ENCODE measurements at regions not wholly inside any gene's neighbourhood (a gene's known extent, or its start where the extent isn't known, plus 50 kb on each side); places are given as distances from the start of the nearest gene placed in this dataset.
"Not testable (repeated sequence)": the region's sequence is repeated elsewhere in the genome, so short reads cannot be mapped to it uniquely, and the experiment has no call there.

DNA sequence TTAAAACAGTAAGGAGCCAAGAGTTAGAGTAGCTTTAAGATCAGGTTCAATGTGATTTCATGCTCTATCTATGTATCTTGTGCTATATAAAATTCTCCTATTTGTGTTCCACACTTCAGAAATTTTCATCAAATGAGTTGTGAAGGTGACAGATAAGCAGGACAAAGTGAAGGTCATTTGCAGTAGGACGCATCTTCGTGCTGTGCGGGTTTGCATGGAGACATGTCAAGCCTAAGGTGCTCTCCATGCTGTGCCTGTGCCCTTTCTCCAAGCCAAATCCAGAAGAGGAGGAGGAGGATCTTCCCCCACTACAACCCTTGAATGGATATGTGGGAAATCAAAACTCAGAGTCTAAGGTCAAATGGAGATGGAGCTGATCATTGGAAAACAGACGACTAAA is 147.3 kb upstream of the NEDD9 start:
- DNase-seq (ENCODE audit: extremely low spot score): no peak
- TF ChIP-seq, protein P1, sequence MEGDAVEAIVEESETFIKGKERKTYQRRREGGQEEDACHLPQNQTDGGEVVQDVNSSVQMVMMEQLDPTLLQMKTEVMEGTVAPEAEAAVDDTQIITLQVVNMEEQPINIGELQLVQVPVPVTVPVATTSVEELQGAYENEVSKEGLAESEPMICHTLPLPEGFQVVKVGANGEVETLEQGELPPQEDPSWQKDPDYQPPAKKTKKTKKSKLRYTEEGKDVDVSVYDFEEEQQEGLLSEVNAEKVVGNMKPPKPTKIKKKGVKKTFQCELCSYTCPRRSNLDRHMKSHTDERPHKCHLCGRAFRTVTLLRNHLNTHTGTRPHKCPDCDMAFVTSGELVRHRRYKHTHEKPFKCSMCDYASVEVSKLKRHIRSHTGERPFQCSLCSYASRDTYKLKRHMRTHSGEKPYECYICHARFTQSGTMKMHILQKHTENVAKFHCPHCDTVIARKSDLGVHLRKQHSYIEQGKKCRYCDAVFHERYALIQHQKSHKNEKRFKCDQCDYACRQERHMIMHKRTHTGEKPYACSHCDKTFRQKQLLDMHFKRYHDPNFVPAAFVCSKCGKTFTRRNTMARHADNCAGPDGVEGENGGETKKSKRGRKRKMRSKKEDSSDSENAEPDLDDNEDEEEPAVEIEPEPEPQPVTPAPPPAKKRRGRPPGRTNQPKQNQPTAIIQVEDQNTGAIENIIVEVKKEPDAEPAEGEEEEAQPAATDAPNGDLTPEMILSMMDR (IDR thresholded peaks at IDR 0.05; ENCODE audit: control extremely low read depth, extremely low read depth, low read depth, missing control alignments): no peak
- CTCF ChIA-PET: interaction anchor here (1.0 to 7.7 kb wide), 9 partner anchors 12 to 237 kb away, joined by 3 to 48 read pairs (median 4); no protein-coding TSS in a partner anchor
- POLR2A ChIA-PET: interaction anchor here (1.0 to 1.1 kb wide), 2 partner anchors 14 to 147 kb away, joined by 3 read pairs; partner anchors contain the start of gene NEDD9

DNA sequence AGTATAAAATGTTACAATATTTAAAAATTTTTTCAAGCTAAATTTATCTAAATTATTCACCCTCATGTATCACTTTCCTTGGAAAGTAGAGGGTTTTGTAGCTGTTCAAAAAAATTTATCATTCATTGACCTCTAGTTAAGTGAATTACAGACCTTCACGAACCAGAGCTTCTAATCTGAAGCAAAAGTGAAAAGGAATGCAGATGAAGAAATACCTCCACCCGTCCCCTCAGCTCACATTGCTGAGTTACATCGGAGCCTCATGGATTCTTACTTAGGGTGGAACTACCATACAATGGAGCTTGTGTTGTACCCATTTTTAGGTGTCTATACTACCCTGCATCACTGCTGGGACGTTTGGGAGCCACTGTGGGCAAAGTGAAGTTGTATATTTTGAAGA is 146.2 kb upstream of the NEDD9 start:
- ChIA-PET POLR2A (no interaction called here), CTCF (interaction anchor here (1.1 to 7.7 kb wide), 6 partner anchors 11 to 236 kb away, joined by 3 to 48 read pairs (median 5); no protein-coding TSS in a partner anchor)
- DNase-seq (ENCODE audit: extremely low spot score): no peak
- TF ChIP-seq, protein P1 (IDR thresholded peaks at IDR 0.05; ENCODE audit: control extremely low read depth, extremely low read depth, low read depth, missing control alignments): no peak

DNA sequence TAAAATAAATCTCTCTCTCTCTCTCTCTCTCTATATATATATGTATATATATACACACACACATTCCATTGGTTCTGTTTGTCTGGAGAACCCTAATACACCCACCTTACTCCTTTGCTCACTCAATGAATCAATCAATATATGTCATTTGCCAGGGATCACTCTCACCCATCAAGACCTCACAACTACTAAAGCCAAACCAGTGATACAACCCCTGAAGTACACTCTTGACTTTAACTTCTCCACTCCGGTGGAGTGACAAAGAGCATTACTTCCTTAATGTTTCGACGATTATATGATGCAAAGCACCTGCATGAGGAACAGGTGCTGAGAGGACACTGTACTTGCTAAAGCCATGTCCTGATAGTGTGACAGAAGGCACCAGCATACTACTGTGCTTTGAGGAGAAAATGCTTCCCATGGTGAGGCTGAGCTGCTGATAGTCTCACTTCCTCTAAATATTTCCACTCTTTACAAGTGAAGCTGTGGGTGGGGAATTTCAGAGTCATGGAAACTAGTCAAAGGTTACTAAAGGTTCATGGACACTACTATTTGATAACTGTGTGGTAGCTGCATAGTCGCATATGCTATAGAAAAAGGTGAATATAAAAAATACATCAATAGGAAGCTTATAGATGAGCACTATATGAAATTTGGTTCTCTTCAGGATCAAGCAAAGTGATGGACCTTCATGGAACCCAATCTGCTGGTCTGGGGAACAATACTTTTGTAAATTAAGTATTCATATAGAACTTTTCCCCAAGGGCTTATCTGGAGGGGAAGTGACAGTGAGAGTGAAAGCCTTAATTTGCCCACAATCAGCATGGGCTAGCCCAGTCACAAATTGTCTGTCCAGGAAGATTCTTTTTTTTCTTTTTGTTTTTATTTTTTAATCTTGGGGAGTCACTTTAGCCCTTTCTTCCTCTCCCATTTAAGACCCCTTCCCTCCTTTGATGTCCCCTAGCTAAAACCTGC is 141.9 kb upstream of the NEDD9 start:
- DNase-seq (ENCODE audit: extremely low spot score): peak; percentile 63
- TF ChIP-seq, protein P1 (IDR thresholded peaks at IDR 0.05; ENCODE audit: control extremely low read depth, extremely low read depth, low read depth, missing control alignments): no peak
- ChIA-PET POLR2A (no interaction called here), CTCF (interaction anchor here (1.2 to 2.0 kb wide), 3 partner anchors 9 to 122 kb away, joined by 4 to 10 read pairs (median 5); no protein-coding TSS in a partner anchor)

DNA sequence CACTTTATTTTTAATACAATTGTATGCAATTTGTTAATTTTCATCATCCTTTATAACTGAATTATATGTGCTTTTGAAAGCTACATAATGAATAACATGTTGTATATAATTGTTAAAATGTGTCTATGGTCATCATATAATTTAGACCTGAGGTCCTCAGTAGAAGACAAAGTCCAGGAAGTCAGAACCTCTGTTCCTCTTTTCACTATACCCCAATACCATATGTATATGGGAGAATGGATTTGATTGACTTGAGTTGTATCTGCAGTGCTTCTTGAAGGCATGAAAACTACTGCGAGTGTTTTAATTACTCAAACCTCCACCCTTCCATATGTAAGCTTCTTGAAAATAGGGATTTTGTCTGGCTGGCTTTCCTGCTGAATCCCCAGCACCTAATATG is 140.7 kb upstream of the NEDD9 start:
- TF ChIP-seq, protein P1 (IDR thresholded peaks at IDR 0.05; ENCODE audit: control extremely low read depth, extremely low read depth, low read depth, missing control alignments): no peak
- DNase-seq (ENCODE audit: extremely low spot score): no peak
- POLR2A ChIA-PET: no interaction called here
- CTCF ChIA-PET: interaction anchor here (0.9 to 2.0 kb wide), 3 partner anchors 8 to 123 kb away, joined by 3 to 10 read pairs (median 5); no protein-coding TSS in a partner anchor

DNA sequence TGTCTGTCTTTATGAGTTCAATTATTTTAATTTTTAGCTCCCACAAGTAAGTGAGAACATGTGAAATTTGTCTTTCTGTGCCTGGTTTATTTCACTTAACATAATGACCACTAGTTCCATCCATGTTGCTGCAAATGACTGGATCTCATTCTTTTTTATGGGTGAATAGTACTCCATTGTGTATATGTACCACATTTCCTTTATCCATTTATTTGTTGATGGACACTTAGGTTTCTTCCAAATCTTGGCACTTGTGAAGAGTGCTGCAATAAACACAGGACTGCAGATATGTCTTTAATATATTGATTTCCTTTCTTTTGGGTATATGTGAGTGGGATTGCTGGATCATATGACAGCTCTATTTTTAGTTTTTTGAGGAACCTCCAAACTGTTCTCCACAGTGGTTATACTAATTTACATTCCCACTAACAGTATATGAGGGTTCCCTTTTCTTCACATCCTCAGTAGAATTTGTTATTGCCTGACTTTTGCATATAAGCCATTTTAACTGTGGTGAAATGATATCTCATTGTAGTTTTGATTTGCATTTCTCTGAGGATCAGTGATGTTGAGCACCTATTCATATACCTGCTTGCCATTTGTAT is 139.8 kb upstream of the NEDD9 start:
- POLR2A ChIA-PET; DNase-seq (ENCODE audit: extremely low spot score): not testable (repeated sequence)
- CTCF ChIA-PET: interaction anchor here (0.9 to 2.5 kb wide), 4 partner anchors 9 to 124 kb away, joined by 3 to 8 read pairs (median 6); no protein-coding TSS in a partner anchor

DNA sequence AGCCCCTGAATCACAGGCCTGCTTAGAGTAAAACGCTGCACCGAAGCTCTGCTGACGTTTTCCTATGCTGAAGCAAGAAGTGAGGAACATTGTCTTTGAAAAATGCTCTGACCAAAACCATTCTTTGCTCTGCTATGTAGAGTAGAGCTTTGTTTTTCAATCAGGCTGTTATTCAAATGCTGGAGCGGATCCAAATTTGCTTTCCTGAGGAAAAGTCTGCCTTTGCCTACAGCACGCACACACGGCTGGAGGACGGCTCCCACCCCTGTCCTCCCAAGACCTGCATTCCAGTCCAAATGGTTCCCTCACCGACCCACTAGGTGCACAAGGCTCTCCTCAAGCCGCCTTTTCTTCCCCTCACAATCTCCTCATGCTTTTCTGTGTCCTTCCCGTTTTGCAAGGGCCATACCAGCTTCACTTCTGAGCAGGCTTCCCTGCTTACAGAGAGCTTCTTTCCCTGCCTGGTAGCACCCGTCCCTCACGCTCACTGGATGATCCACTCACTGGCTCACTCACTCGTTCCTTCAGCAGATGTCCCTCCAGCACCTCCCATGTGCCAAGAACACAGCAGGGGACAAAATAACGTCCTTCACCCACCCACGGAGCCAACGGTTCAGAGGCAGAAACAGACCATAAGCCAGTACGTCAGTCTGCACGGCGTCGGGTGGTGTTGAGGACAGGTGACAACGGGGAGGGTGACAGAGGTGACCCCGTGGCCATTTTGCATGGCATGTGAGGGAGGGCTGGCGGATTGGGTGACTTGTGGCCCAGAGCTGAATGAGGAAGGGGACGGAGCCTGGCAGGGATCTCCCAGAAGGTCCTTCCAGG is 137.9 kb upstream of the NEDD9 start:
- DNase-seq (ENCODE audit: extremely low spot score): no peak
- ChIA-PET CTCF (interaction anchor here (0.9 to 2.5 kb wide), 6 partner anchors 8 to 126 kb away, joined by 3 to 8 read pairs (median 4); no protein-coding TSS in a partner anchor), POLR2A (no interaction called here)
- TF ChIP-seq, protein P1 (IDR thresholded peaks at IDR 0.05; ENCODE audit: control extremely low read depth, extremely low read depth, low read depth, missing control alignments): no peak

Measured in GM10248 (cell line).